GM12872 (cell line): ENCODE measurements at regions not wholly inside any gene's neighbourhood (a gene's known extent, or its start where the extent isn't known, plus 50 kb on each side); places are given as distances from the start of the nearest gene placed in this dataset.

ENCODE experiments used
- CTCF ChIP-seq: IDR thresholded peaks from 3 replicates; pipeline ENCODE4 v1.5.1; 2011; ENCODE audit warnings: low read depth, mild to moderate bottlenecking, low read length, moderate library complexity; ENCODE audit not compliant: insufficient read depth

- no peak for TF ChIP-seq CTCF
These were observed 235.1 kb upstream of the ZNF217 start for GRCh38 chr20:53828682-53829254.

DNA sequence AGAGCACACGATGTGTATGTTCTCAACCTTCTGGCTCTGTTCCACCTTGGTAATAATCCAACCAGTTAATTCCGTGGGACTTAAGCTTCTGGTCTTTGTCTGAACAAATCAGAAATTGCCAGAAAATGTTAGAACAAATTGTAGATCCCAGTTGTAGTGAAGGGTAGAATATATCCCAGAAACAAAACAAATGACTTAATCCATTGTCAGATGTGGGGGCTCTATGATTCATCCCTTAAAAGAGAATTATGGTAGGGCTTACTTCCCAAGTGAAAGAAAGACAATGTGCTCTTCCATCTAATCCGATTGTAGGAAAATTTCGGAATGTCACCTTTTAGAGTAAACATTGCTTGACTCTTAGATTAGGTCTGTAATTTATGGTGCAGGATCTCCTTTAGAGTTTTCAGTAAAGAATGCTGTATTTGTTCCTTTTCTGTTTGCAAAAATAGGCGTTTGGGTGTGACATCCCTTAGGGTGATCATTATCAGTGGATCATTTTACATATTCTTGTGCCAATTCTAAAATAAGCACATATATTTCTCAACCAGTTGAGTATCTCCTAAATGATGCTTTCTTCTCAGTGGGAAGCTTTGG lies 234.5 kb upstream of the ZNF217 start:
- no peak for TF ChIP-seq CTCF

DNA sequence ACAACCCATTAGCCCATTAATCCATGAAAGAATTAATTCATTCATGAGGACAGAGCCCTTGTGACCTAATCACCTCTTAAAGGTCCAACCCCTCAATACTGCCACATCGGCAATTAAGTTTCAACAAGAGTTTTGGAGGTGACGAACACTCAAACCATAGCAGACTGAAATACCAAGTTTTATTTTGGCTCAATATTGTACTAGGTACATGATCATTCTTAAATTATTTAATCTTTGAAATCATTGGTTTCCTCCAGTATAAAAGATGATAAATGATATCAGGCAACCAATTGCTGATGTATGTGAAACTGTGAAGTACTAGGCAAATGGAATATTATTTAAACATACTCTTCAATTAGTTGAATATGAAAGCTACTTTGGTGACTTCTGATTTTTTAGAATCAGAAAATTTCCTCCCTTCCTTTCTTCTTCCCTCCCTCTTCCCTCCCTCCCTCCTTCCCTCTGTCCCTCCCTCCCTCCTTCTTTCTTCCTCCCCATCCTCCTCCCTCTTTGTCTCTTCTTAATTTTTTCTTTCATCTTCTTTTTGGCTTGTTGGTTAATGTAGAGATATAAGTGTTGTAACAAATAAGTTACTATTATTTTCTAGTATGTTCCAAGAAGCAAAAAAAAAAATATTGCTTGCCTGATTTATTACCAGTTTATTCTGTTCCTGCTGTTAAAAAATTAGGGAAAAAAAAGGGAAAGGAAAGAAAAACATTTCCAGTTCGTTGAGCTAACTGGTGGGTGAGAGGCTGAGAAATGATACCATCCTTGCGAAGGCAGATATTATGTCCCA lies 233.9 kb upstream of the ZNF217 start:
- TF ChIP-seq CTCF: no peak

DNA sequence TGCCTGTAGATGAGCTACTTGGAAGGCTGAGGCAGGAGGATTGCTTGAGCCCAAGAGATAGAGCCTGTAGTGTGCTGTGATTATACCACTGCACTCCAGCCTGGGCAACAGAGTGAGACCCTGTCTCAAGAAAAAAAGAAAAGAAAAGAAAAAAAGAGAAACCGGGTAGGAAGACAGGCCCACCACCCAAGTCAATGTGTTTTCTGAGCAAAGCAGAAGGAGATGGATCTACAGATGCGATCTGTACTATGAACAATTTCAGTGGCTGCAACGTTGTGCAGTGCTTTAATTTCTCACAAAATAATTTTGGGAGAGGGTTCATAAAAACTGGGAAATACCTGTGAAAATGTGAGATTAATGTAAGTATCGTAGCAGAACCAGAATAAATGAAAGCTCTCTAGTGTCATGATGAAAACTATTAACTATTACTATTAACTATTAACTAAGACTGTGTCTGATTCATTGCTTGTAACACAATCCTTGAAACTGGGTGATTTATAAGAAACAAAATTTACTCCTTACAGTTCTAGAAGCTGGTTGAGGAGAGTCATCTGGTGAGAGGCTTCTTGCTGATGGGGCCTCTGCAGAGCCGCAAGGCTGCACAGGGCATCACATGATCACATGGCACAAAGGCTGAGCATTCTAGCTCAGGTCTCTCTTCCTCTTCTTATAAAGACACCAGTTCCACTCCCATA lies 233.1 kb upstream of the ZNF217 start:
- TF ChIP-seq CTCF: no peak

- TF ChIP-seq CTCF: no peak
These were observed 232.5 kb upstream of the ZNF217 start for GRCh38 chr20:53826090-53826489.

DNA sequence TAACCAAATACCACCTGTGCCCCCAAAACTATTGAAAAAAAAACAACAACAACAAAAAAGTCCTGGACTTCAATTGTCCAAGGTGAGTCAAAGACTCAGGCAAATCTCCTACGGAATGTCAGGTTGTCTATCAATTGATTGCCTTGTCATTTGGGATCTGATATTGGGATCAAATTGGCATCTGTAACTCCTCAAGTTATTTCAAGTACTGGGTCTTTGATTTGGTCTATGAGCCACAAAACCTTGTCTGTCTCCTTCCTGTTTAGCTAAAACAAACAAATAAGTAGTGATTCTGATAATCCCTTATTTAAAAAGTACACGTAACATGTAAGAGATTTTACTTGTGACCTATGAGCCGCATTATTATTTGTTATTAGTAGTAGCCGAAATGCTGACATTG lies 231.6 kb upstream of the ZNF217 start:
- no peak for TF ChIP-seq CTCF

DNA sequence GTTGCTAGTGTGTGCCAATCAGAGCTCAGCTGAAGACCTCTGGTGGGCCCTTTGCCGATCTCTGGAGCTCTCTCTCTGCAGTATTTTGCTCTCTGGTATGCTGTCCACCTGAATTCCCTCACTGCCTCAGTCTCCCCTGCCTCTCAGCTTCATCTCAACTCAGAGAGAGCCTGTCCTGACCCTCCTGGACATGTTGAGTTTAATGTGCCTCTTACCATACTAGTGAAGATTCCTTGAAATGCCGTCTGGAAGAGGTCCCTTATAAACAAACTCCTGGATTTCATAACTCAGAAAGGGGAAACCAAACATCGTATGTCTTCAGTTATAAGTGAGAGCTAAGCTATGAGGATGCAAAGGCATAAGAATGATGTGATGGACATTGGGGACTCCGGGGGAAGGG lies 231.1 kb upstream of the ZNF217 start:
- no peak for TF ChIP-seq CTCF
